Heart left ventricle (tissue), 13 donors: ENCODE measurements at regions not wholly inside any gene's neighbourhood (a gene's known extent, or its start where the extent isn't known, plus 50 kb on each side); places are given as distances from the start of the nearest gene placed in this dataset.

ENCODE experiments used
- POLR2A ChIP-seq, 2 donors: fragments of 450-650 bp; IDR thresholded peaks; one replicate each; pipeline ENCODE4 v1.6.1; 2017; ENCODE audit warnings: antibody characterized with exemption in 2 of 2, mild to moderate bottlenecking in 2 of 2, moderate library complexity in 2 of 2
- TF ChIP-seq, protein P1 (sequence below), 12 donors: fragments of 200-600 bp; sonication (generic) in 4 of 12; IDR thresholded peaks; one replicate each; pipeline versions ENCODE4 v1.5.0 to v1.8.0; 2018 to 2022; ENCODE audit warnings: antibody characterized with exemption in 12 of 12, mild to moderate bottlenecking in 5 of 12
- donor health status: ischemic (EF 13 %, LVEDD 7.1; RV severe dilation, severe dysfunction).
- donor health status: DM: no; HTN: yes; CAD: no.
- donor health status: DM: no; HTN: no; CAD: no.
- donor health status: ischemic (EF 25% LVEDD 6.9; RV normal size, moderate dysfunction).
- donor health status: ischemic (EF 25% LVEDD 5.7; RV mildly dilated, moderate dysfunction).
- donor health status: ischemic (EF 35%, LVEDD 5.7; RV mildly dilated, moderate dysfunction).
- donor health status: nonischemic (EF 11% LVEDD 7.7; RV severe dilation, severe dysfunction).
- donor health status: DM: yes; HTN: yes; CAD: no.
- donor health status: PGD.
- donor health status: ischemic (EF 29% LVEDD 5.4; RV normal size, mild dysfunction).
- donor health status: nonischemic (EF 23%, LVEDD 6.1; RV moderate dilation, normal function).

DNA sequence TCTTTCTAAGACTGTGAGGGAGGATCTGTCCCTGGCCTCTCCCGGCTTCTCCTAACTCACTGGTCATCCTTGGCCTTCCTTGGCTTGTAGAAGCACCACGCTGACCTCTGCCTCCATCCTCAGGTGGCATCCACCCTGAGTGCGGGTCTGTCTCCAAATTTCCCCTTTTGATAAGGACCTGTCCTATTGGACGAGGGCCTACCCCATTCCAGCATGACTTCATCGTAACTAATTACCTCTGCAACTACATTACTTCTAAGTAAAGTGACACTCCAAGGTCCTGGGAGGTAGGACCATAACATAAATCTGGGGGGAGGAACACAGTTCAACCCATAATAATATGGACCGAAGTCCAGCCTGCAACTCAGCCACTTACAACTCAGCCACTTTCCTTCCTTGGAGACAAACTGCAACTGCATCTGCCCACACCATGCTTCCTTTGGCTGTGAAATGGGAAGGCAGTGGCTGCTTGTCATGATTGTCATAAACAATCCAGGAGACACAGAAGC is 229.6 kb upstream of the DIO3 start:
- TF ChIP-seq, protein P1, sequence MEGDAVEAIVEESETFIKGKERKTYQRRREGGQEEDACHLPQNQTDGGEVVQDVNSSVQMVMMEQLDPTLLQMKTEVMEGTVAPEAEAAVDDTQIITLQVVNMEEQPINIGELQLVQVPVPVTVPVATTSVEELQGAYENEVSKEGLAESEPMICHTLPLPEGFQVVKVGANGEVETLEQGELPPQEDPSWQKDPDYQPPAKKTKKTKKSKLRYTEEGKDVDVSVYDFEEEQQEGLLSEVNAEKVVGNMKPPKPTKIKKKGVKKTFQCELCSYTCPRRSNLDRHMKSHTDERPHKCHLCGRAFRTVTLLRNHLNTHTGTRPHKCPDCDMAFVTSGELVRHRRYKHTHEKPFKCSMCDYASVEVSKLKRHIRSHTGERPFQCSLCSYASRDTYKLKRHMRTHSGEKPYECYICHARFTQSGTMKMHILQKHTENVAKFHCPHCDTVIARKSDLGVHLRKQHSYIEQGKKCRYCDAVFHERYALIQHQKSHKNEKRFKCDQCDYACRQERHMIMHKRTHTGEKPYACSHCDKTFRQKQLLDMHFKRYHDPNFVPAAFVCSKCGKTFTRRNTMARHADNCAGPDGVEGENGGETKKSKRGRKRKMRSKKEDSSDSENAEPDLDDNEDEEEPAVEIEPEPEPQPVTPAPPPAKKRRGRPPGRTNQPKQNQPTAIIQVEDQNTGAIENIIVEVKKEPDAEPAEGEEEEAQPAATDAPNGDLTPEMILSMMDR (IDR thresholded peaks at IDR 0.05): no peak
- TF ChIP-seq POLR2A (IDR thresholded peaks at IDR 0.05): no peak
